ENCODE measurements at regions not wholly inside any gene's neighbourhood (a gene's known extent, or its start where the extent isn't known, plus 50 kb on each side); places are given as distances from the start of the nearest gene placed in this dataset.

DNA sequence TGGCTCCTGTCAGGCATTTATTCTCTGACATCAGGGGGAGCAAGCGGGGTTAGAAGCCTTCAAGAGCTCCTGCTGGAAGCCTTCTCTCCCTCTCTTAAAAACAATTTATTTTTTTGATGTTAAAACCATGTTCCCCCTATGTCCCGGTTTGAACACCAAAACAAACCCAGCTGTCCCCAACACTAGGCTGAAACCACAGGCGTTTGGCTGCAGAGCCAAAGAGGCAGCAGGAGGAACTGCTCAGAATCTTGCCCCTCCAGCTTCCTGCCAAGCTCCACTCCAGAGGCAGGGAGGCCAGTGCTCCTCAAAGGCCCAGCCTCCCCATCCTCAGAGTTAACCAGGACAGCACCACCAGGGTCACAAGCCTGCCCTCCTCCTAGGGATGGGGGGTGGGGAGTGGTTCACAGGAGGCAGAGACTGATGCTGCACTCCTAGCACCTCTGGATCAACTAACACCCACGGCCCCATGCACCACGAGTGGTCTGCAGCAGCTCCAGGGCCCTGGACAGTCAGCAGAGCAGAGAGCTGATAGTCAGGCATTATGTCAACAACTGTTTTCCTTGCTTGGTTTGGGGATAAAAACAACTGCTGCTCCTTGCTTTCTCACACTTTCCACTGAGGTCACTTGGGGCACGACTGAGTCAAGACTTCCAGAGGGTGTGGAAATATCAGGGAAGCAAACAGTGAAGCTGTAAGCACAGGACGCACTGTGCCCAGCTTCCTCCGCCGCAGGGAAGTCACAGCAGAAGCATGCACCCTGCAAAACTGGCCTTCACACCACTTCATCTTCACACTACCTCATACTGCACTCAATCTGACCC is 96.5 kb upstream of the ADRA1B start:
- peak; percentile 25 for ATAC-seq (ENCODE audit: low FRiP score)
- TF ChIP-seq, protein P1, sequence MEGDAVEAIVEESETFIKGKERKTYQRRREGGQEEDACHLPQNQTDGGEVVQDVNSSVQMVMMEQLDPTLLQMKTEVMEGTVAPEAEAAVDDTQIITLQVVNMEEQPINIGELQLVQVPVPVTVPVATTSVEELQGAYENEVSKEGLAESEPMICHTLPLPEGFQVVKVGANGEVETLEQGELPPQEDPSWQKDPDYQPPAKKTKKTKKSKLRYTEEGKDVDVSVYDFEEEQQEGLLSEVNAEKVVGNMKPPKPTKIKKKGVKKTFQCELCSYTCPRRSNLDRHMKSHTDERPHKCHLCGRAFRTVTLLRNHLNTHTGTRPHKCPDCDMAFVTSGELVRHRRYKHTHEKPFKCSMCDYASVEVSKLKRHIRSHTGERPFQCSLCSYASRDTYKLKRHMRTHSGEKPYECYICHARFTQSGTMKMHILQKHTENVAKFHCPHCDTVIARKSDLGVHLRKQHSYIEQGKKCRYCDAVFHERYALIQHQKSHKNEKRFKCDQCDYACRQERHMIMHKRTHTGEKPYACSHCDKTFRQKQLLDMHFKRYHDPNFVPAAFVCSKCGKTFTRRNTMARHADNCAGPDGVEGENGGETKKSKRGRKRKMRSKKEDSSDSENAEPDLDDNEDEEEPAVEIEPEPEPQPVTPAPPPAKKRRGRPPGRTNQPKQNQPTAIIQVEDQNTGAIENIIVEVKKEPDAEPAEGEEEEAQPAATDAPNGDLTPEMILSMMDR (IDR thresholded peaks at IDR 0.05) = no peak
- no peak for DNase-seq (ENCODE audit: low spot score)

DNA sequence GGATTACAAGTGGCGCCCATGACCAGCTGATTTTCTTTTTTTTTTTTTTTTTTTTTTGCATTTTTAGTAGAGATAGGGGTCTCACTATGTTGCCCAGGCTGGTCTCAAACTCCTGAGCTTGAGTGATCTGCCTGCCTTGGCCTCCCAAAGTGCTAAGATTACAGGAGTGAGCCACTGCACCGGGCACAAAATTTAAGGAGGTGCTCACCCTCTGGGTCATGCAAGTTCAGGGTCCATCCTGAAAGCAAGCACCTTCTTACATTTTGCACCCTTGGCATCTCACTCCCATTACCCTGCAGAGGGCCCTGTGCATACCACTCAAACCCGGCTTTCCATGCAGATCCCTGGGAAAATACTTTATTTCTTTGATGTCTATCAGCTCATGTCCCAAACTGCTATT is 95.6 kb upstream of the ADRA1B start:
- no peak for DNase-seq (ENCODE audit: low spot score)
- TF ChIP-seq, protein P1 (IDR thresholded peaks at IDR 0.05) = no peak
- no peak for ATAC-seq (ENCODE audit: low FRiP score)

DNA sequence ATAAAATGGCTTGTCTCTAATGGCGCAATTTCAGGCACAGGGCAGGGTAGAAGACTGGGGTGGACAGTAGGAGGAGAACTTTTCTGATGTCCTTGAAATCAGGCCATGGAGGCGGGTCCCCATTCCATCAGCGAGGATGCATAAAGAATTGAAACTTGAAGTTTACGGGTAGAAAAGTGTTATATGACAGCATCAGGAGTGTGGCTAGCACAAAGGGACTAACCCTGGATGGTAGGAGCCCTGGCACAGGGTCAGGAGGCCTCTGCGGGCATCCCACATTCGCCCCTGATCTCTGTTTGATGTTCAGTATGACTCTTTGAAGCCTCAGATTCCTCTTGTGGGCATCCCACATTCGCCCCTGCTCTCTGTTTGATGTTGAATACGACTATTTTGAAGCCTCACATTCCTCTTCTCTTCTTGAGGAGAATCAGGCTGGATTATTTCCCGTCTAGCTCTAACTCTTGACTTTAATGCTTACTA is 94.8 kb upstream of the ADRA1B start:
- TF ChIP-seq, protein P1 (IDR thresholded peaks at IDR 0.05) = no peak
- ATAC-seq (ENCODE audit: low FRiP score) (no peak), DNase-seq (ENCODE audit: low spot score) (no peak)

DNA sequence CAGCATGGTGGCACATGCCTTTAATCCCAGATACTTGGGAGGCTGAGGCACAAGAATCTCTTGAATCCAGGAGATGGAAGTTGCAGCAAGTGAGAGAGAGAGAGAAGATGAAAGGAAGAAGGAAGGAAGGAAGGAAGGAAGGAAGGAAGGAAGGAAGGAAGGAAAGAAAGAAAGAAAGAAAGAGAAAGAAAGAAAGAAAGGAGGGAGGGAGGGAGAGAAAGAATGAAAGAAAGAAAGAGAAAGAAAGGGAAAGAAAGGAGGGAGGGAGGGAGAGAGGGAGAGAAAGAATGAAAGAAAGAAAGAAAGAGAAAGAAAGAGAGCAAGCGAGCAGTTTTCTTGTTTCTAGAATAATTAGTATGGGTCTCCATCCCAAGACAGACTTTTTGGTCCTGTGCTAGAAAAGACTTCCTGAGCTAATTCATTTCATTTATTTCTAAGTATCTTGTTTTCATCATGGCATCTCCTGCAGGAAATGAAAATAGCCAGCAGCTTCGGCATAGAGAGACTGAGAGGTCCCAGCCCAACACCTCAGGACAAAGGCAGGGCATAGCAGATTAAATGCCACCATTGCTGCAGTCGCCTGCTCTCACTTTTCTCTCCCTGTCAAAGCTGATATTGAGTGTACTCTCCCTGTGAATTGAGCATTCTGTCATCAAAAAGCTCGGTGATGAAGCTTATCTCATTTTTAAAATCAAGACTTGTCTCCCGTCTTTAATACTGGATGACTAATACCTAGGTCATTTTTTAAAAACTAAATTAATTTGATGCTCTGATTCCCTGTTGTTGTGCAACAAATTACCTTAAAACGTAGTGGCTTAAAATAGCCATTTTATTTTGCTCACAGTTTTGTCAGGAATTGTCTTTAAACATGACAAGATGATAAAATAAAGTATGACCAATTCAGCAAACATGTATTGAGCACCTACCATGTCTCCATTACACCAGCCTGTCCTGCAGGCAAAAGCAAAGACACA is 91.8 kb upstream of the ADRA1B start:
- DNase-seq (ENCODE audit: low spot score) = no peak
- ATAC-seq (ENCODE audit: low FRiP score) = no peak
- TF ChIP-seq, protein P1 (IDR thresholded peaks at IDR 0.05) = no peak

DNA sequence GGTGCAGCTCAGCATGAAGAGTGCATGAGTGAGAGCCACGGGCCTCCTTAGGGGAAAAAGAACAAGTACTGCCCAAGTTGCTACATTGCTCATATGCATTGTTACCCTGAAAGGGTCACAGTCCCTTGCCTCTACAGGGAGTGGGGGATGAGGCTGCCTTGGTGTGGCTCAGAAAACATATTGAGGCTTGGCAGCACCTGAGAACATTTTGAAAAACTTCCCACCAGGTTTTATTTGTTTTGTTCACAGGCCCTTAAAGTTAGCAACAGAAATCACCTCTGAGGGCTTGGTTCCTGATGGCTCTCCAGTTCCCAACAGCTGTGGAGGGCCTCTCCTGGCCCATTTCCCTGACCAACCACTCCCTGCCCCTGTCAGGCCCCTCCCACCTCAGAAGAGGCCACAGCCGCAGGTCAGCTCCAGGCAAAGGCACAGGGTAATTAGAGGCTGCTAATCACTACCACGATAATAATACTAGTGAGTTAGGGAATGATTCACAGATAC is 90.7 kb upstream of the ADRA1B start:
- TF ChIP-seq, protein P1 (IDR thresholded peaks at IDR 0.05) = no peak
- ATAC-seq (ENCODE audit: low FRiP score) (no peak), DNase-seq (ENCODE audit: low spot score) (no peak)

DNA sequence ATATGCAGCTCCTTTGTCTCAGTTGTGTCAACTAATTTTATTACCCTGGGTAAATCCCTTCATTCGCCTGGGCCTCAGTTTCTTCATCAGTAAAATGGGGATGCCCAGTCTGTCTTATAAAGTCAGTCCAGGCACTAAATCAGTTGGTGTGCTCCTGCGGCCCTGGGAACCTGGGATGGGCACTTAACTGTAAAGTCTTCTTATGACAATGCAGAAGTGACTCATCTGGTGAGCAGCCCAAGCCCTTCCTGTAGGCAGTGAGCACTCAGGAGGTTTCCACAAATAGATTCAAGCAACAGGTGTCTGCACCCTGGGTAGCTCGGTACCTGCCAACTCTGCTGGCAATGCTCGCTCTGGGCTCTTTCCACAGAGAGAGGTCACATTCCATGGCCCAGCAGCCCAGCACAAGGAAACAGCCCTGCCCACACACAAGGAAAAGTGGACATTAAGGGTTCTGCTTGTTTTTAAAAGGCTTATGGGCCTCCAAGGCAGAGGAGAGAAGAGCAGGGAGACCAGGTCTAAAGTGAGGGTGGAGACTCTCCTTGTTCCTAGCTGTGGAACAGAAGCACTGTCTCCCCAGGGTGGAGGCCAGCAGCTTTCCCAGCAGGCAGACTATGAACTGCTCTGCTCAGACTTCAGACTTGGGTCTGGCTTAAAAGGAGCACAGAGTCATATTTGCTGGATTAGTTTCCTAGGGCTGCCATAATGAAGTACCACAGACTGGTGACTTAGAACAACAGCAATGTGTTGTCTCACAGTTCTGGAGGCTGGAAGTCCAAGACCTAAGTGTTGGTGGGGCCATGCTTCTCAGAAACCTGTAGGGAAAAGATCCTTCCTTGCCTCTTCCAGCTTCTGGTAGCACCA is 89.7 kb upstream of the ADRA1B start:
- ATAC-seq (ENCODE audit: low FRiP score) (peak; percentile 46), DNase-seq (ENCODE audit: low spot score) (no peak)
- TF ChIP-seq, protein P1 (IDR thresholded peaks at IDR 0.05) = no peak
